Activated T-cell treated with anti-CD3 and anti-CD28 coated beads for 48 hours (primary cell): ENCODE measurements at regions not wholly inside any gene's neighbourhood (a gene's known extent, or its start where the extent isn't known, plus 50 kb on each side); places are given as distances from the start of the nearest gene placed in this dataset.
"Not testable (repeated sequence)": the region's sequence is repeated elsewhere in the genome, so short reads cannot be mapped to it uniquely, and the experiment has no call there.

ENCODE experiments used
- DNase-seq: peaks from one replicate; pipeline ENCODE4 v3.0.0-alpha.2; 2020; ENCODE audit warnings: low read depth

- DNase-seq: no peak
Measured at GRCh38 chr2:52542297-52542696, 1225.3 kb upstream of the CHAC2 start.

GRCh38 chr2:52539026-52539970, 1228.3 kb upstream of the CHAC2 start:
- DNase-seq: no peak

GRCh38 chr2:52537588-52537987, 1230.0 kb upstream of the CHAC2 start:
- no peak for DNase-seq

GRCh38 chr2:52536929-52537460, 1230.6 kb upstream of the CHAC2 start:
- no peak for DNase-seq

- no peak for DNase-seq
Measured at GRCh38 chr2:52532956-52533355, 1234.6 kb upstream of the CHAC2 start.

GRCh38 chr2:52526735-52527134, 1240.9 kb upstream of the CHAC2 start:
- no peak for DNase-seq

GRCh38 chr2:52520644-52521043, 1247.0 kb upstream of the CHAC2 start:
- no peak for DNase-seq

- no peak for DNase-seq
Measured at GRCh38 chr2:52518678-52519077, 1248.9 kb upstream of the CHAC2 start.

GRCh38 chr2:52512760-52513159, 1254.8 kb upstream of the CHAC2 start:
- no peak for DNase-seq

GRCh38 chr2:52510432-52510831, 1257.2 kb upstream of the CHAC2 start:
- no peak for DNase-seq

GRCh38 chr2:52502476-52502860, 1265.1 kb upstream of the CHAC2 start:
- DNase-seq: no peak

- no peak for DNase-seq
Measured at GRCh38 chr2:52501715-52502475, 1265.7 kb upstream of the CHAC2 start.

- no peak for DNase-seq
Measured at GRCh38 chr2:52500561-52500960, 1267.0 kb upstream of the CHAC2 start.

- no peak for DNase-seq
Measured at GRCh38 chr2:52498077-52498750, 1269.4 kb upstream of the CHAC2 start.

GRCh38 chr2:52495816-52496215, 1271.8 kb upstream of the CHAC2 start:
- no peak for DNase-seq

- DNase-seq: no peak
Measured at GRCh38 chr2:52477166-52477565, 1290.4 kb upstream of the CHAC2 start.

- no peak for DNase-seq
Measured at GRCh38 chr2:52475590-52475989, 1292.0 kb upstream of the CHAC2 start.

- no peak for DNase-seq
Measured at GRCh38 chr2:52474091-52474490, 1293.5 kb upstream of the CHAC2 start.

- no peak for DNase-seq
Measured at GRCh38 chr2:52473526-52473925, 1294.1 kb upstream of the CHAC2 start.

GRCh38 chr2:52470457-52470856, 1297.1 kb upstream of the CHAC2 start:
- DNase-seq: not testable (repeated sequence)

- DNase-seq: no peak
Measured at GRCh38 chr2:52467189-52467588, 1300.4 kb upstream of the CHAC2 start.

GRCh38 chr2:52465287-52465686, 1302.3 kb upstream of the CHAC2 start:
- DNase-seq: no peak
